OCI-LY3 (cell line): ENCODE measurements at regions not wholly inside any gene's neighbourhood (a gene's known extent, or its start where the extent isn't known, plus 50 kb on each side); places are given as distances from the start of the nearest gene placed in this dataset.

ENCODE experiments used
- H2AFZ ChIP-seq: fragments of 200-600, 300-600 bp; shearing (Covaris generic); 2 replicates; pipeline ENCODE4 v1.6.0; 2014; ENCODE audit warnings: antibody characterized with exemption, low read depth, low read length
- H3K27ac ChIP-seq: fragments of 200-600, 300-600 bp; sonication (generic); 2 replicates; pipeline ENCODE4 v1.5.1; 2014; ENCODE audit warnings: mild to moderate bottlenecking, low read length, moderate library complexity, mixed read lengths
- H3K27me3 ChIP-seq: fragments of 200-600, 300-600 bp; sonication (generic); 2 replicates; pipeline ENCODE4 v1.6.1; 2014; ENCODE audit warnings: low read depth, low read length, mixed read lengths
- H3K36me3 ChIP-seq: fragments of 200-600, 300-600 bp; sonication (generic); replicated peaks from 2 replicates; pipeline ENCODE3; 2014; ENCODE audit warnings: low read depth, low read length, mixed read lengths
- H3K4me1 ChIP-seq: fragments of 300-600, 200-600 bp; sonication (generic); 2 replicates; pipeline ENCODE4 v1.6.1; 2014; ENCODE audit warnings: low read length, mixed read lengths
- H3K4me2 ChIP-seq: fragments of 200-600, 300-600 bp; sonication (generic); 2 replicates; pipeline ENCODE4 v1.6.1; 2014; ENCODE audit warnings: low read length, mixed read lengths
- H3K4me3 ChIP-seq: fragments of 300-600, 200-600 bp; sonication (generic); 2 replicates; pipeline ENCODE4 v1.5.1; 2014; ENCODE audit warnings: antibody characterized with exemption, mild to moderate bottlenecking, low read length, moderate library complexity
- H3K79me2 ChIP-seq: fragments of 300-600, 200-600 bp; shearing (Covaris generic); 2 replicates; pipeline ENCODE4 v1.6.1; 2014; ENCODE audit warnings: mild to moderate bottlenecking, low read length, mixed read lengths
- H3K9ac ChIP-seq: fragments of 300-600, 200-600 bp; shearing (Covaris generic); 2 replicates; pipeline ENCODE4 v1.6.0; 2014; ENCODE audit warnings: mild to moderate bottlenecking, low read length, moderate library complexity
- H3K9me3 ChIP-seq: fragments of 200-600, 300-600 bp; shearing (Covaris generic); 2 replicates; pipeline ENCODE4 v1.6.1; 2014; ENCODE audit warnings: low read length, mixed read lengths; ENCODE audit not compliant: insufficient read depth
- H4K20me1 ChIP-seq: fragments of 200-600, 300-600 bp; sonication (generic); 2 replicates; pipeline ENCODE4 v1.6.1; 2016; ENCODE audit warnings: low read length, mixed read lengths; ENCODE audit not compliant: insufficient read depth
- EZH2phosphoT487 ChIP-seq: fragments of 200-600 bp; shearing (Covaris generic); IDR thresholded peaks from 2 replicates; pipeline ENCODE4 v1.6.1; 2018; ENCODE audit warnings: antibody characterized with exemption, mixed run types, low read depth
- TF ChIP-seq, protein P1 (sequence below): fragments of 200-600, 300-600 bp; sonication (generic); IDR thresholded peaks from 2 replicates; pipeline ENCODE4 v1.5.1; 2014; ENCODE audit warnings: antibody characterized with exemption, low read length, low read depth

DNA sequence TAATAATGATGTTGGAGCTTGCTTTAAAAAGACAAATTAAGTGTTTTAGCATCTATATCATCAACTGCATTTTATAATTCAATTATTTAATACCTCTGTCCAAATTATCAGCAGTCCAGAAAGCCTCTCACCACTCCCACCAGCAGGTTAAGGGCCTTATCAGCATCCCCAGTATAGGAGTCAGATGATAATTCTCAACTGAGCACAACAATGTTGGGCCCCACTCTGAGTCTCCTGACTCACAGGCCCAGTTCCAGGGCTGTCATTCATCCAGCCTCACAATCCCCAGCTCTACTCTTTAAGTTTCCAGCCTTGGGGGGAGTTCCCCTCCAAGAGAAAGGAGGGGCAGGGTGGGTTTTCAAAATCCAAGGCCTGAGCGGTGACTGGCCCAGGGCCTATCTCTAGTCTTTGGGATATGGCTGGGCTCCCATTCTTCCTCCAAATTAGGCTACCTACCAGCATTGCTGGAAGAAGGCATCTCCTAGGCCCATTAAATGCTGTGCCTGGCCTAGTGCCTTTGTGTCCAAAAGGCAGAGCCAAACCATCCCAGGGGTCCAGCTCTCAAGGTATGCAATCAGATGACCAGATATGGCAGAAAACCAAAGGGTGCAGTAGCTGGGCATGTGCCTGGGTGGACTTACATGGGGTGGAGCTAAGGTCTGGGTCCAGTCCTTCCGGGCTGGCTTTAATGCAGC is 134.1 kb downstream of the GLUL start:
- no peak overlapping the region for H3K4me3 ChIP-seq
- TF ChIP-seq EZH2phosphoT487: no peak
- TF ChIP-seq, protein P1, sequence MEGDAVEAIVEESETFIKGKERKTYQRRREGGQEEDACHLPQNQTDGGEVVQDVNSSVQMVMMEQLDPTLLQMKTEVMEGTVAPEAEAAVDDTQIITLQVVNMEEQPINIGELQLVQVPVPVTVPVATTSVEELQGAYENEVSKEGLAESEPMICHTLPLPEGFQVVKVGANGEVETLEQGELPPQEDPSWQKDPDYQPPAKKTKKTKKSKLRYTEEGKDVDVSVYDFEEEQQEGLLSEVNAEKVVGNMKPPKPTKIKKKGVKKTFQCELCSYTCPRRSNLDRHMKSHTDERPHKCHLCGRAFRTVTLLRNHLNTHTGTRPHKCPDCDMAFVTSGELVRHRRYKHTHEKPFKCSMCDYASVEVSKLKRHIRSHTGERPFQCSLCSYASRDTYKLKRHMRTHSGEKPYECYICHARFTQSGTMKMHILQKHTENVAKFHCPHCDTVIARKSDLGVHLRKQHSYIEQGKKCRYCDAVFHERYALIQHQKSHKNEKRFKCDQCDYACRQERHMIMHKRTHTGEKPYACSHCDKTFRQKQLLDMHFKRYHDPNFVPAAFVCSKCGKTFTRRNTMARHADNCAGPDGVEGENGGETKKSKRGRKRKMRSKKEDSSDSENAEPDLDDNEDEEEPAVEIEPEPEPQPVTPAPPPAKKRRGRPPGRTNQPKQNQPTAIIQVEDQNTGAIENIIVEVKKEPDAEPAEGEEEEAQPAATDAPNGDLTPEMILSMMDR: no peak
- no peaks in the 10 kb centered on the region for H3K4me1 ChIP-seq
- H3K79me2 ChIP-seq: no peaks in the 10 kb centered on the region
- no peak overlapping the region for H2AFZ ChIP-seq
- H3K27me3 ChIP-seq: peaks cover 5% of the 10 kb centered on the region; the same call in 1 of the 2 replicates
- no peaks in the 10 kb centered on the region for H4K20me1 ChIP-seq
- no peak overlapping the region for H3K4me2 ChIP-seq
- no peaks in the 10 kb centered on the region for H3K9me3 ChIP-seq
- H3K36me3 ChIP-seq: no peaks in the 10 kb centered on the region
- no peak overlapping the region for H3K9ac ChIP-seq
- no peak overlapping the region for H3K27ac ChIP-seq

DNA sequence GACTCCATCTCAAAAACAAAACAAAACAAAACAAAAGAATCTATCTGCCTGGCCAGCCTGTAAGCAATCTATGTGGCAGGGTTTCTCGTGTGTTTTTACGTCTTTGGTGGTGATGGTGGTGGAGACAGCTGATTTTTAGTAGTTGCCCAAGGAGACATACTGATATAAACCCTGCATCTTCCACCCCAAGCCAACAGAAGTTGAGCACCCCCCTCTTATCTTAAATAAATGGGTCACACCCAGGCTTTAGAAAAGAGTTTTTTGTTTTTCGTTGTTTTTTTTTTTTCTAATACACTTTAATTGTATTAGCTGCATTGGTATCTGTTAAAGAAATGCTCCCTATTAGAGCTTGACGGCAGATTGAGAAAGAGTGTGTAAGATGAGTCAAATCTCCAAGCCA is 134.7 kb downstream of the GLUL start:
- no peak overlapping the region for H3K9ac ChIP-seq
- H3K4me2 ChIP-seq: no peak overlapping the region
- H3K9me3 ChIP-seq: no peaks in the 10 kb centered on the region
- H3K4me3 ChIP-seq: no peak overlapping the region
- no peaks in the 10 kb centered on the region for H3K36me3 ChIP-seq
- H3K27me3 ChIP-seq: no peaks in the 10 kb centered on the region
- no peak overlapping the region for H2AFZ ChIP-seq
- TF ChIP-seq EZH2phosphoT487: no peak
- TF ChIP-seq, protein P1: no peak
- H3K79me2 ChIP-seq: no peaks in the 10 kb centered on the region
- H4K20me1 ChIP-seq: no peaks in the 10 kb centered on the region
- no peak overlapping the region for H3K27ac ChIP-seq
- no peaks in the 10 kb centered on the region for H3K4me1 ChIP-seq

DNA sequence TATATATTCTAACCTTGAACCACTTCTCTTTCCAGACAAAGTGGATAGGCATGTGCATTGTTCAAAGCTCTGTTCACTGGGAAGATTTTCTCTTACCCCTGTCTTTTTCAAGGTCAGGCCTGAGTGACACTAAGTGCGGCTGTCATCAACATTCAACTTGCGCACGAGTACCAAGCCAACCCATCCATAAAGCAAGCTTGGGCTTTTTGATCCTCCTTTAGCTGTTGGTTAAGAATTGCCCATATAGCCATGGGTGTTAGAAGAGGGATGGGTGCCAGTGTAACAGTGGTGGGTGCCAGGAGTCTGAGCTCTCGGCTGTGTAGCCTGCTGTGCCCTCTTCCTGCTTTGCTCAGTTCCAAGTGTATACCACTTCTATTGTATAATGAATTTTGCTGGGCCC is 136.1 kb downstream of the GLUL start:
- H4K20me1 ChIP-seq: no peaks in the 10 kb centered on the region
- H3K36me3 ChIP-seq: no peaks in the 10 kb centered on the region
- H3K27me3 ChIP-seq: peaks cover 3% of the 10 kb centered on the region; the same call in 1 of the 2 replicates
- H3K79me2 ChIP-seq: no peaks in the 10 kb centered on the region
- no peak overlapping the region for H3K9ac ChIP-seq
- H3K4me3 ChIP-seq: no peak overlapping the region
- H3K4me1 ChIP-seq: no peaks in the 10 kb centered on the region
- no peak overlapping the region for H3K27ac ChIP-seq
- H3K4me2 ChIP-seq: no peak overlapping the region
- H3K9me3 ChIP-seq: no peaks in the 10 kb centered on the region
- no peak overlapping the region for H2AFZ ChIP-seq
- no peak for TF ChIP-seq EZH2phosphoT487
- TF ChIP-seq, protein P1: no peak

DNA sequence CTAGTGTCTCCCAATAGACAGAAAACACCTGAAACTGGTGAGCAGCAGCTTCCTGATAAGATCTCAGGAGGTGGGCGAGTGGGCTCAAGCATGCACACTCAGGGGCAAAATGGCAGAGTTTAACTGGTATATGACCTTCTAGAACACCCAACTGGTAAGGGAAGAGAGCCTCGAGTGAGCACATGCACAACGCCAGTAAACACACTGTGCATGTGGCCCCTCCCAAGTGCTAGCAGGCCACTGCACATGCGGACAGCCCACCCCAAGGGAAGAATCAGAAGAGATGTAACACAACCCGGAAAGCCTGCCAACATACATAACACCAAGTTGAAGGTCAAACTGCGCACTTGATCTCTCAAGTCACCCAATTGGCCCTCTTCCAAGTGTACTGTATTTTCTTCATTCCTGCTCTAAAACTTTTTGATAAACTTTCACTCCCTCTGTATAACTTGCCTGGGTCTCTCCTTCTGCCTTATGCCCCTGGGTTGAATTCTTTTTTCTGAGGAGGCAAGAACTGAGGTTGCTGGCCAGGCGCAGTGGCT is 138.2 kb downstream of the GLUL start:
- no peaks in the 10 kb centered on the region for H3K79me2 ChIP-seq
- no peak overlapping the region for H3K4me3 ChIP-seq
- no peak overlapping the region for H3K9ac ChIP-seq
- peaks cover 11% of the 10 kb centered on the region for H3K4me1 ChIP-seq
- H3K4me2 ChIP-seq: no peak overlapping the region
- H4K20me1 ChIP-seq: no peaks in the 10 kb centered on the region
- no peaks in the 10 kb centered on the region for H3K9me3 ChIP-seq
- no peaks in the 10 kb centered on the region for H3K36me3 ChIP-seq
- TF ChIP-seq, protein P1: no peak
- no peak for TF ChIP-seq EZH2phosphoT487
- H3K27me3 ChIP-seq: peaks cover 9% of the 10 kb centered on the region; the same call in 1 of the 2 replicates
- no peak overlapping the region for H3K27ac ChIP-seq
- no peak overlapping the region for H2AFZ ChIP-seq
